Natural killer cell (primary cell): ENCODE measurements at regions not wholly inside any gene's neighbourhood (a gene's known extent, or its start where the extent isn't known, plus 50 kb on each side); places are given as distances from the start of the nearest gene placed in this dataset.

ENCODE experiments used
- ATAC-seq, 3 donors: fragments of 150-1000 bp in 2 of 3; fragments of 200-7000 bp in 1 of 3; cut with Tn5 transposase; 1 replicate in 1 of 3; 2 replicates in 2 of 3; pipeline ENCODE4 v1.10.0; 2021; ENCODE audit warnings: mild to moderate bottlenecking in 2 of 3, moderate library complexity in 2 of 3
- DNase-seq, 2 donors: peaks; one replicate each; pipeline versions ENCODE4 v3.0.0 to v3.0.0-alpha.2; 2013 to 2021; ENCODE audit warnings: mixed read lengths in 1 of 2
- H3K27ac ChIP-seq: one replicate; pipeline ENCODE4 v1.5.1; 2013; ENCODE audit warnings: mild to moderate bottlenecking, low read length
- H3K27me3 ChIP-seq: one replicate; pipeline ENCODE4 v1.6.1; 2013; ENCODE audit warnings: low read length; ENCODE audit not compliant: control insufficient read depth, insufficient read depth
- H3K36me3 ChIP-seq: one replicate; pipeline ENCODE4 v1.6.1; 2013; ENCODE audit warnings: low read length; ENCODE audit not compliant: control insufficient read depth, insufficient read depth
- H3K4me1 ChIP-seq: one replicate; pipeline ENCODE4 v1.6.1; 2013; ENCODE audit warnings: low read length; ENCODE audit not compliant: control insufficient read depth, insufficient read depth
- H3K4me3 ChIP-seq: one replicate; pipeline ENCODE4 v1.5.1; 2013; ENCODE audit warnings: low read length
- H3K9me3 ChIP-seq: one replicate; pipeline ENCODE4 v1.6.1; 2013; ENCODE audit warnings: low read length; ENCODE audit not compliant: control insufficient read depth, insufficient read depth
- H3K27ac Mint-ChIP-seq, 2 donors: one replicate each; pipeline ENCODE4 v1.8.0; 2022; ENCODE audit warnings: mild to moderate bottlenecking in 2 of 2, mixed read lengths in 2 of 2, moderate library complexity in 1 of 2
- H3K27me3 Mint-ChIP-seq, 2 donors: one replicate each; pipeline ENCODE4 v1.8.0; 2022; ENCODE audit warnings: low read depth in 2 of 2, mixed read lengths in 2 of 2
- H3K36me3 Mint-ChIP-seq: one replicate; pipeline ENCODE4 v1.8.0; 2022; ENCODE audit warnings: mixed read lengths
- H3K4me1 Mint-ChIP-seq, 2 donors: one replicate each; pipeline ENCODE4 v1.8.0; 2022; ENCODE audit warnings: mixed read lengths in 2 of 2
- H3K4me3 Mint-ChIP-seq: one replicate; pipeline ENCODE4 v1.8.0; 2022; ENCODE audit warnings: mild to moderate bottlenecking, moderate library complexity, mixed read lengths
- H3K9me3 Mint-ChIP-seq, 2 donors: one replicate each; pipeline ENCODE4 v1.8.0; 2022; ENCODE audit warnings: mixed read lengths in 2 of 2
- WGBS: methylation state at CpG from one replicate; pipeline ENCODE4 v1.1.7; 2013; ENCODE audit warnings: missing lambda C conversion rate; ENCODE audit not compliant: insufficient coverage; 5-methylcytosine and 5-hydroxymethylcytosine counted together
- intact Hi-C: fragments of 100-400 bp; cut with micrococcal nuclease; formaldehyde crosslinking; loops from one replicate; pipeline ENCODE4 v1.14.2; 2022
- TF ChIP-seq, protein P1 (sequence below): fragments of 200-600 bp; IDR thresholded peaks from one replicate; pipeline ENCODE4 v1.8.0; 2022; ENCODE audit warnings: antibody characterized with exemption

DNA sequence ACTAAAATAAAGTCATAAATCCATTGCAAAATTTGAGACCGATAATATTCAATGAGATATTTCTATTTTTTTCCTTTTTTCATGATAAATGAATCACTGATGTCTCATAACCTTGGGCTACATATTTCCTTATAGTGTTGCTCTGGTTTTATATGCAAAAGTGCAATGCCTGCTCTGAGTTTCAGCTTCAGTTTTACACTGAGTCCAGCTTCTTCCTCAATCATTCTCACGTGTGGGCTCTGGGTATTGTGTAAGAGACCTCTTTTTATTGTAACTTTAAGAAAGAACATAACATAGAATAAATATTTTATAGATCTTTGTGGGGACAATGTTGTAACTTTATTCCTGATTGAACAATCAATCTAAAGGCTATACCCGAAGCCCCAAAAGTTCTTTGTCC lies 280.2 kb upstream of the EDNRB start:
- Mint-ChIP-seq H3K27me3 (no peaks in the 10 kb centered on the region), H3K4me1 (no peaks in the 10 kb centered on the region), H3K9me3 (peaks cover 0 to 2% of the 10 kb centered on the region in 2 donors), H3K27ac (no peak overlapping the region), H3K4me3 (no peak overlapping the region), H3K36me3 (no peaks in the 10 kb centered on the region)
- TF ChIP-seq, protein P1, sequence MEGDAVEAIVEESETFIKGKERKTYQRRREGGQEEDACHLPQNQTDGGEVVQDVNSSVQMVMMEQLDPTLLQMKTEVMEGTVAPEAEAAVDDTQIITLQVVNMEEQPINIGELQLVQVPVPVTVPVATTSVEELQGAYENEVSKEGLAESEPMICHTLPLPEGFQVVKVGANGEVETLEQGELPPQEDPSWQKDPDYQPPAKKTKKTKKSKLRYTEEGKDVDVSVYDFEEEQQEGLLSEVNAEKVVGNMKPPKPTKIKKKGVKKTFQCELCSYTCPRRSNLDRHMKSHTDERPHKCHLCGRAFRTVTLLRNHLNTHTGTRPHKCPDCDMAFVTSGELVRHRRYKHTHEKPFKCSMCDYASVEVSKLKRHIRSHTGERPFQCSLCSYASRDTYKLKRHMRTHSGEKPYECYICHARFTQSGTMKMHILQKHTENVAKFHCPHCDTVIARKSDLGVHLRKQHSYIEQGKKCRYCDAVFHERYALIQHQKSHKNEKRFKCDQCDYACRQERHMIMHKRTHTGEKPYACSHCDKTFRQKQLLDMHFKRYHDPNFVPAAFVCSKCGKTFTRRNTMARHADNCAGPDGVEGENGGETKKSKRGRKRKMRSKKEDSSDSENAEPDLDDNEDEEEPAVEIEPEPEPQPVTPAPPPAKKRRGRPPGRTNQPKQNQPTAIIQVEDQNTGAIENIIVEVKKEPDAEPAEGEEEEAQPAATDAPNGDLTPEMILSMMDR, result no peak
- H3K4me1 ChIP-seq, result no peaks in the 10 kb centered on the region
- intact Hi-C loops, result no loop called here
- H3K36me3 ChIP-seq, result no peaks in the 10 kb centered on the region
- H3K27me3 ChIP-seq, result no peaks in the 10 kb centered on the region
- no peak overlapping the region for H3K4me3 ChIP-seq
- ATAC-seq (no peak), DNase-seq (no peak)
- H3K27ac ChIP-seq, result no peak overlapping the region
- no CpG with 5 or more reads among the region's 3 CpGs for WGBS
- no peaks in the 10 kb centered on the region for H3K9me3 ChIP-seq

DNA sequence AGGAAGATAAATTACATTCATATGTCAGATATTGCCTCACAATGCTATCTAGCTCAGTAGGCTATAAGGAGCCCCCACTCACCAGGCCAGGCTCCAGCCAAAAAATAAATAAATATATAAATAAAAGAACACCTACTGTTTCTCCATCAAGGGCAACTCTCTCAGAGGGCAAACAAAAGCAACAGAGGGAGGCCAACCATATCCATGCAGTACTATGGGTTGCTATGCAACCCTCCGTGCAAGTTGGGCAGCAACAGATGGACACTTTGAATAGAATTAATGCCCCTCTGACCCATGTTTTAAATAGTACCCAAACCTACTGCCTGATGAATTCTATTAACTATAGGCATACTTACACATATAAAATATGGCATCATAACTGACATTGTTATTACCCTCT lies 279.8 kb upstream of the EDNRB start:
- H3K36me3 Mint-ChIP-seq, result no peaks in the 10 kb centered on the region
- no peaks in the 10 kb centered on the region for H3K4me1 Mint-ChIP-seq
- no peak overlapping the region for H3K27ac Mint-ChIP-seq
- WGBS, result 90% methylated on average over 1 of the region's 1 CpG
- no peaks in the 10 kb centered on the region for H3K27me3 ChIP-seq
- no peaks in the 10 kb centered on the region for H3K4me1 ChIP-seq
- no peaks in the 10 kb centered on the region for H3K9me3 ChIP-seq
- TF ChIP-seq, protein P1, result no peak
- no peak for DNase-seq
- peaks cover 0 to 2% of the 10 kb centered on the region in 2 donors for H3K9me3 Mint-ChIP-seq
- intact Hi-C loops, result no loop called here
- H3K27ac ChIP-seq, result no peak overlapping the region
- no peak for ATAC-seq
- no peaks in the 10 kb centered on the region for H3K36me3 ChIP-seq
- H3K27me3 Mint-ChIP-seq, result no peaks in the 10 kb centered on the region
- no peak overlapping the region for H3K4me3 ChIP-seq
- H3K4me3 Mint-ChIP-seq, result no peak overlapping the region

GRCh38 chr13:78197231-78197630 lies 278.6 kb upstream of the EDNRB start:
- no peak overlapping the region for H3K4me3 ChIP-seq
- H3K9me3 Mint-ChIP-seq, result no peaks in the 10 kb centered on the region
- no peaks in the 10 kb centered on the region for H3K9me3 ChIP-seq
- H3K36me3 Mint-ChIP-seq, result no peaks in the 10 kb centered on the region
- DNase-seq, result no peak
- H3K4me1 Mint-ChIP-seq, result no peaks in the 10 kb centered on the region
- intact Hi-C loops, result no loop called here
- H3K36me3 ChIP-seq, result no peaks in the 10 kb centered on the region
- no peak overlapping the region for H3K27ac Mint-ChIP-seq
- no peaks in the 10 kb centered on the region for H3K27me3 ChIP-seq
- no peaks in the 10 kb centered on the region for H3K4me1 ChIP-seq
- TF ChIP-seq, protein P1, result no peak
- 85% methylated on average over 4 of the region's 5 CpGs for WGBS
- H3K27me3 Mint-ChIP-seq, result no peaks in the 10 kb centered on the region
- no peak overlapping the region for H3K27ac ChIP-seq
- no peak for ATAC-seq
- no peak overlapping the region for H3K4me3 Mint-ChIP-seq

- Histone ChIP-seq H3K36me3 (no peaks in the 10 kb centered on the region), H3K27ac (no peak overlapping the region), H3K4me1 (no peaks in the 10 kb centered on the region), H3K27me3 (no peaks in the 10 kb centered on the region), H3K9me3 (no peaks in the 10 kb centered on the region), H3K4me3 (no peak overlapping the region)
- H3K36me3 Mint-ChIP-seq, result no peaks in the 10 kb centered on the region
- DNase-seq, result no peak
- H3K4me3 Mint-ChIP-seq, result no peak overlapping the region
- H3K27ac Mint-ChIP-seq, result no peak overlapping the region
- no peaks in the 10 kb centered on the region for H3K4me1 Mint-ChIP-seq
- no peak for ATAC-seq
- no peaks in the 10 kb centered on the region for H3K27me3 Mint-ChIP-seq
- 91% methylated on average over 1 of the region's 3 CpGs for WGBS
- TF ChIP-seq, protein P1, result no peak
- H3K9me3 Mint-ChIP-seq, result no peaks in the 10 kb centered on the region
- intact Hi-C loops, result no loop called here
Observed at GRCh38 chr13:78194904-78195639, 276.4 kb upstream of the EDNRB start.
